ENCODE measurements at regions not wholly inside any gene's neighbourhood (a gene's known extent, or its start where the extent isn't known, plus 50 kb on each side); places are given as distances from the start of the nearest gene placed in this dataset.
"Not testable (repeated sequence)": the region's sequence is repeated elsewhere in the genome, so short reads cannot be mapped to it uniquely, and the experiment has no call there.

GRCh38 chr12:54713876-54714275 is 65.7 kb upstream of the DCD start:
- DNase-seq (ENCODE audit: low read depth in 2 of 2) = not testable (repeated sequence)

GRCh38 chr12:54711669-54712068 is 63.5 kb upstream of the DCD start:
- no peak for DNase-seq (ENCODE audit: low read depth in 2 of 2)

- no peak for DNase-seq (ENCODE audit: low read depth in 2 of 2)
Observed at GRCh38 chr12:54708826-54709225, 60.7 kb upstream of the DCD start.

- no peak for DNase-seq (ENCODE audit: low read depth in 2 of 2)
Observed at GRCh38 chr12:54704202-54704601, 56.0 kb upstream of the DCD start.

GRCh38 chr12:54701940-54702592 is 53.9 kb upstream of the DCD start:
- DNase-seq (ENCODE audit: low read depth in 2 of 2) = peak in 1 of 2 donors; percentile 10

GRCh38 chr12:54700849-54701248 is 52.7 kb upstream of the DCD start:
- no peak for DNase-seq (ENCODE audit: low read depth in 2 of 2)

GRCh38 chr12:54700301-54700700 is 52.1 kb upstream of the DCD start:
- DNase-seq (ENCODE audit: low read depth in 2 of 2) = no peak
